SK-N-MC (cell line): ENCODE measurements at regions not wholly inside any gene's neighbourhood (a gene's known extent, or its start where the extent isn't known, plus 50 kb on each side); places are given as distances from the start of the nearest gene placed in this dataset.

ENCODE experiments used
- EZH2 ChIP-seq: fragments of 200-600 bp; sonication (generic); IDR thresholded peaks from one replicate; pipeline ENCODE4 v1.6.1; 2017; ENCODE audit warnings: antibody characterized with exemption
- POLR2AphosphoS5 ChIP-seq: IDR thresholded peaks from 2 replicates; pipeline ENCODE4 v1.6.1; 2012; ENCODE audit warnings: mild to moderate bottlenecking, low read depth, low read length, borderline replicate concordance

GRCh38 chr10:8221451-8221850 is 167.0 kb downstream of the GATA3 start:
- TF ChIP-seq EZH2: no peak
- no peak for TF ChIP-seq POLR2AphosphoS5
